ENCODE measurements at regions not wholly inside any gene's neighbourhood (a gene's known extent, or its start where the extent isn't known, plus 50 kb on each side); places are given as distances from the start of the nearest gene placed in this dataset.

- no peak for DNase-seq (ENCODE audit: extremely low spot score)
- TF ChIP-seq CTCF (IDR thresholded peaks at IDR 0.05; ENCODE audit: control extremely low read depth, extremely low read depth, low read depth, missing control alignments), result no peak
- ChIA-PET CTCF (interaction anchor here (1.4 to 1.9 kb wide), 2 partner anchors 12 to 29 kb away, joined by 3 to 4 read pairs; no protein-coding TSS in a partner anchor), POLR2A (no interaction called here)
These were observed 209.9 kb upstream of the SPRY1 start for GRCh38 chr4:123186731-123187130.

GRCh38 chr4:123190176-123190575 is 206.4 kb upstream of the SPRY1 start:
- DNase-seq (ENCODE audit: extremely low spot score), result no peak
- CTCF ChIA-PET, result no interaction called here
- POLR2A ChIA-PET, result no interaction called here
- TF ChIP-seq CTCF (IDR thresholded peaks at IDR 0.05; ENCODE audit: control extremely low read depth, extremely low read depth, low read depth, missing control alignments), result no peak

- no peak for TF ChIP-seq CTCF (IDR thresholded peaks at IDR 0.05; ENCODE audit: control extremely low read depth, extremely low read depth, low read depth, missing control alignments)
- no peak for DNase-seq (ENCODE audit: extremely low spot score)
- ChIA-PET POLR2A (no interaction called here), CTCF (interaction anchor here (1.6 to 2.8 kb wide), 3 partner anchors 10 to 13 kb away, joined by 4 to 9 read pairs (median 4); no protein-coding TSS in a partner anchor)
These were observed 204.9 kb upstream of the SPRY1 start for GRCh38 chr4:123191728-123192127.

GRCh38 chr4:123193802-123194367 is 202.7 kb upstream of the SPRY1 start:
- DNase-seq (ENCODE audit: extremely low spot score), result no peak
- TF ChIP-seq CTCF (IDR thresholded peaks at IDR 0.05; ENCODE audit: control extremely low read depth, extremely low read depth, low read depth, missing control alignments), result no peak
- ChIA-PET CTCF (interaction anchor here (1.6 kb wide), 1 partner anchor 8 kb away, joined by 3 read pairs; no protein-coding TSS in a partner anchor), POLR2A (no interaction called here)

GRCh38 chr4:123198706-123199105 is 197.9 kb upstream of the SPRY1 start:
- CTCF ChIA-PET, result interaction anchor here (1.0 to 3.0 kb wide), 7 partner anchors 8 to 19 kb away, joined by 3 to 11 read pairs (median 4); no protein-coding TSS in a partner anchor
- POLR2A ChIA-PET, result no interaction called here
- no peak for DNase-seq (ENCODE audit: extremely low spot score)
- no peak for TF ChIP-seq CTCF (IDR thresholded peaks at IDR 0.05; ENCODE audit: control extremely low read depth, extremely low read depth, low read depth, missing control alignments)

GRCh38 chr4:123200051-123200940 is 196.3 kb upstream of the SPRY1 start:
- no peak for TF ChIP-seq CTCF (IDR thresholded peaks at IDR 0.05; ENCODE audit: control extremely low read depth, extremely low read depth, low read depth, missing control alignments)
- CTCF ChIA-PET, result interaction anchor here (3.0 kb wide), 1 partner anchor 13 kb away, joined by 11 read pairs; no protein-coding TSS in a partner anchor
- DNase-seq (ENCODE audit: extremely low spot score), result no peak
- POLR2A ChIA-PET, result no interaction called here

All from GM10248 (cell line).